HG02610 (cell line): ENCODE measurements at regions not wholly inside any gene's neighbourhood (a gene's known extent, or its start where the extent isn't known, plus 50 kb on each side); places are given as distances from the start of the nearest gene placed in this dataset.
"Not testable (repeated sequence)": the region's sequence is repeated elsewhere in the genome, so short reads cannot be mapped to it uniquely, and the experiment has no call there.

Experiments
- ATAC-seq: cut with Tn5 transposase; IDR thresholded peaks from one replicate; pipeline ENCODE4 v1.9.1; 2021; ENCODE audit warnings: mild to moderate bottlenecking, moderate library complexity; ENCODE audit not compliant: unreplicated experiment

GRCh38 chrX:89539150-89539549 is 382.6 kb upstream of the TGIF2LX start:
- not testable (repeated sequence) for ATAC-seq

GRCh38 chrX:89557146-89557545 is 364.6 kb upstream of the TGIF2LX start:
- ATAC-seq = not testable (repeated sequence)

GRCh38 chrX:89562079-89562478 is 359.6 kb upstream of the TGIF2LX start:
- ATAC-seq = not testable (repeated sequence)

- not testable (repeated sequence) for ATAC-seq
Measured at GRCh38 chrX:89563107-89563506, 358.6 kb upstream of the TGIF2LX start.

GRCh38 chrX:89567787-89568186 is 353.9 kb upstream of the TGIF2LX start:
- ATAC-seq = not testable (repeated sequence)

- ATAC-seq = not testable (repeated sequence)
Measured at GRCh38 chrX:89581868-89582267, 339.8 kb upstream of the TGIF2LX start.

- ATAC-seq = not testable (repeated sequence)
Measured at GRCh38 chrX:89631858-89632257, 289.9 kb upstream of the TGIF2LX start.

- not testable (repeated sequence) for ATAC-seq
Measured at GRCh38 chrX:89635887-89636286, 285.8 kb upstream of the TGIF2LX start.

GRCh38 chrX:89658662-89659061 is 263.0 kb upstream of the TGIF2LX start:
- peak; percentile 64 for ATAC-seq

- ATAC-seq = not testable (repeated sequence)
Measured at GRCh38 chrX:89706481-89706880, 215.2 kb upstream of the TGIF2LX start.

- ATAC-seq = not testable (repeated sequence)
Measured at GRCh38 chrX:89707363-89707927, 214.3 kb upstream of the TGIF2LX start.

- ATAC-seq = not testable (repeated sequence)
Measured at GRCh38 chrX:89734367-89734766, 187.3 kb upstream of the TGIF2LX start.

GRCh38 chrX:89756466-89756865 is 165.2 kb upstream of the TGIF2LX start:
- ATAC-seq = not testable (repeated sequence)

- ATAC-seq = not testable (repeated sequence)
Measured at GRCh38 chrX:89757767-89758166, 163.9 kb upstream of the TGIF2LX start.

GRCh38 chrX:89759076-89759685 is 162.5 kb upstream of the TGIF2LX start:
- ATAC-seq = not testable (repeated sequence)

- ATAC-seq = not testable (repeated sequence)
Measured at GRCh38 chrX:89771639-89772038, 150.1 kb upstream of the TGIF2LX start.

GRCh38 chrX:89811440-89811839 is 110.3 kb upstream of the TGIF2LX start:
- ATAC-seq = not testable (repeated sequence)

GRCh38 chrX:89839723-89840122 is 82.0 kb upstream of the TGIF2LX start:
- ATAC-seq = not testable (repeated sequence)

GRCh38 chrX:89871662-89872061 is 50.0 kb upstream of the TGIF2LX start:
- ATAC-seq = peak; percentile 91
